Gastroesophageal sphincter (tissue), 3 donors: ENCODE measurements at regions not wholly inside any gene's neighbourhood (a gene's known extent, or its start where the extent isn't known, plus 50 kb on each side); places are given as distances from the start of the nearest gene placed in this dataset.

Source experiments
- CTCF ChIP-seq, 4 experiments: fragments of 200-600 bp in 2 of 4; fragments of 450-650 bp in 2 of 4; sonication (generic) in 1 of 4; IDR thresholded peaks; one replicate each; pipeline ENCODE4 v1.5.1; 2017 to 2019; ENCODE audit warnings: antibody characterized with exemption in 4 of 4, mild to moderate bottlenecking in 2 of 4, moderate library complexity in 2 of 4
- EP300 ChIP-seq: sonication (generic); formaldehyde crosslinking; IDR thresholded peaks from one replicate; pipeline ENCODE4 v1.6.1; 2017; ENCODE audit warnings: antibody characterized with exemption, mild to moderate bottlenecking
- POLR2A ChIP-seq, 2 donors: fragments of 450-650 bp; IDR thresholded peaks; one replicate each; pipeline ENCODE4 v1.6.1; 2017; ENCODE audit warnings: antibody characterized with exemption in 2 of 2, mild to moderate bottlenecking in 2 of 2, moderate library complexity in 1 of 2
- POLR2AphosphoS5 ChIP-seq: sonication (generic); formaldehyde crosslinking; IDR thresholded peaks from one replicate; pipeline ENCODE4 v1.6.1; 2017; ENCODE audit warnings: antibody characterized with exemption

- TF ChIP-seq CTCF (IDR thresholded peaks at IDR 0.05): no peak
- no peak for TF ChIP-seq EP300
- no peak for TF ChIP-seq POLR2A (IDR thresholded peaks at IDR 0.05)
- TF ChIP-seq POLR2AphosphoS5: no peak
Observed at GRCh38 chr5:24850926-24851486, 206.2 kb upstream of the CDH10 start.
